ENCODE measurements at regions not wholly inside any gene's neighbourhood (a gene's known extent, or its start where the extent isn't known, plus 50 kb on each side); places are given as distances from the start of the nearest gene placed in this dataset.

GRCh38 chr3:39000008-39000450 is 51.7 kb downstream of the SCN11A start (continued):
- no peak for TF ChIP-seq AKNA (CRISPR knock-in tag; IDR thresholded peaks at IDR 0.05; ENCODE audit: borderline replicate concordance)
- TF ChIP-seq MTA3 (CRISPR knock-in tag; IDR thresholded peaks at IDR 0.05), result no peak
- no peak for TF ChIP-seq ZNF280B (CRISPR knock-in tag; IDR thresholded peaks at IDR 0.05; ENCODE audit: borderline replicate concordance)
- no peak for TF ChIP-seq HNRNPUL1 (IDR thresholded peaks at IDR 0.05; ENCODE audit: low read depth, low read length)
- no peak for TF ChIP-seq RNF2 (conservative IDR thresholded peaks at IDR 0.05; ENCODE audit: low read depth)
- TF ChIP-seq ZBTB21 (CRISPR knock-in tag; IDR thresholded peaks at IDR 0.05), result no peak
- TF ChIP-seq WIZ (CRISPR knock-in tag; IDR thresholded peaks at IDR 0.05), result no peak
- TF ChIP-seq TERF1 (CRISPR knock-in tag; IDR thresholded peaks at IDR 0.05), result no peak
- no peak for TF ChIP-seq ZNF777 (CRISPR knock-in tag; IDR thresholded peaks at IDR 0.05)
- TF ChIP-seq NR0B2 (CRISPR knock-in tag; IDR thresholded peaks at IDR 0.05), result no peak
- no peak for TF ChIP-seq KLF16 (CRISPR knock-in tag; IDR thresholded peaks at IDR 0.05)
- no peak for TF ChIP-seq ZNF10 (CRISPR knock-in tag; IDR thresholded peaks at IDR 0.05; ENCODE audit: borderline replicate concordance, low read depth)
- no peak for TF ChIP-seq BRF2 (CRISPR knock-in tag; IDR thresholded peaks at IDR 0.05)
- no peak for TF ChIP-seq CEBPZ (IDR thresholded peaks at IDR 0.05; ENCODE audit: low read length)
- no peak for TF ChIP-seq NBN (conservative IDR thresholded peaks at IDR 0.05)
- no peak for TF ChIP-seq ZSCAN21 (CRISPR knock-in tag; IDR thresholded peaks at IDR 0.05; ENCODE audit: borderline replicate concordance)
